ENCODE measurements at regions not wholly inside any gene's neighbourhood (a gene's known extent, or its start where the extent isn't known, plus 50 kb on each side); places are given as distances from the start of the nearest gene placed in this dataset.
"Not testable (repeated sequence)": the region's sequence is repeated elsewhere in the genome, so short reads cannot be mapped to it uniquely, and the experiment has no call there.

- no peaks in the 10 kb centered on the region for H3K36me3 Mint-ChIP-seq (ENCODE audit: insufficient read depth in 2 of 2)
- H3K4me1 Mint-ChIP-seq (ENCODE audit: low read depth) = peaks cover 24% of the 10 kb centered on the region
- ATAC-seq (replicated peaks in 1 of 2) (peak; percentile 30 to 37), DNase-seq (no peak)
- H3K27ac Mint-ChIP-seq = peak overlapping the region; percentile 36
- no peaks in the 10 kb centered on the region for H3K27me3 Mint-ChIP-seq (ENCODE audit: low read depth)
- no peaks in the 10 kb centered on the region for H3K9me3 Mint-ChIP-seq
- H3K4me3 Mint-ChIP-seq = peak overlapping the region in 1 of 2 donors; percentile 3
Measured at GRCh38 chr15:59814409-59814808, 125.3 kb upstream of the BNIP2 start.

DNA sequence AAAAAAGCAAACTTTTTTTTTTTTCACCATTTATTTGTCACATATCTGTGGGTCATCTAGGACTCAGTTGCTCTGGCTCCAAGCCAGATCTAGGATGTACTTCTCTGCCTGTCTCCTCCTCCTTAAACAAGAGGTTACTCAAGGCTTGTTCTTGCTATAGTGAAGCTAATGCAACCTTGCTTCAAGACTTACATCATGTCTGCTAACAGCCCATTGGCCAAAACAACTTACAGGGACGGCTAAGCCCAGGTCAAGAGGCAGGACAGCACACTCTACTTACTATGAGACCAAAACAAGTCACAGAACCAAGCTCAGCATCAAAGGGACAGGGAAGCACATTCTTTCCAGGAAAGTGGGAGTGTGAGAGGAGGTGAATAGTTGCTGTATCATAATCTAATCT is 123.8 kb upstream of the BNIP2 start:
- no peak overlapping the region for H3K4me3 Mint-ChIP-seq
- peaks cover 24% of the 10 kb centered on the region for H3K4me1 Mint-ChIP-seq (ENCODE audit: low read depth)
- no peak for ATAC-seq (replicated peaks in 1 of 2)
- H3K27ac Mint-ChIP-seq = no peak overlapping the region
- H3K9me3 Mint-ChIP-seq = peaks cover 0 to 2% of the 10 kb centered on the region in 2 donors
- no peaks in the 10 kb centered on the region for H3K36me3 Mint-ChIP-seq (ENCODE audit: insufficient read depth in 2 of 2)
- H3K27me3 Mint-ChIP-seq (ENCODE audit: low read depth) = no peaks in the 10 kb centered on the region
- no peak for DNase-seq

DNA sequence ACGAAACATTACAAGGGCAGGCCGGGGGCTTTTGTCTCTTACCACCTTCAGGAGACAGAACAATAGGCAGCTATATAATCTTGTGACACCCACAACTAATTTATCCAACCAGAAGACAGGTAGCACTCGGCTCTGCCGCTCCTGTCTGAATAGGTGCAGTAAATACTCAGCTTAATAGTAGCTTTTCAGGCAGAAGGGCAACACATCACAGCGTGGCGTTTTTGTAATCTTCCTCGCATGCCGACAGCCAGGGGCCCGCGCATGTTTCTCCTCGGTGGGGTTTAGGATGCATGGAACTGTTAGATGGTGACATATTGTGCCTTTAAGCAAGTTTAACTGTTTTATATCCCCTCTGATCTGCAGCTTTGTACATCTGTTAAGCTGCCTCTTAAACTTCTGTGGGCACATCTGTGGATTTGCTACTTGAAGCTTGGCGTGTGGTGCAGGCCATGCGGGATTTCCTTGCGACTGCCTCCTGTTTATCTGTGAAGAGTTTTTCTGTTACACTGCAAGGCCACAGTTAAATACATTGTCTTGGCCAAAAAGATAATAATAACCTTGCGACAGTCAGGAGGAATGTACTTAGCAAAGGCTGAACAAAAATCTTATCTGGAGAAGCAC is 123.2 kb upstream of the BNIP2 start:
- Mint-ChIP-seq H3K9me3 (peaks cover 1 to 2% of the 10 kb centered on the region in 2 donors), H3K36me3 (ENCODE audit: insufficient read depth in 2 of 2) (no peaks in the 10 kb centered on the region), H3K4me1 (ENCODE audit: low read depth) (peaks cover 24% of the 10 kb centered on the region), H3K27ac (peak overlapping the region; percentile 36), H3K27me3 (ENCODE audit: low read depth) (no peaks in the 10 kb centered on the region), H3K4me3 (no peak overlapping the region)
- ATAC-seq (replicated peaks in 1 of 2) (no peak), DNase-seq (no peak)

- peaks cover 53% of the 10 kb centered on the region for H3K4me1 Mint-ChIP-seq (ENCODE audit: low read depth)
- H3K36me3 Mint-ChIP-seq (ENCODE audit: insufficient read depth in 2 of 2) = peaks cover 5 to 11% of the 10 kb centered on the region in 2 donors
- peak overlapping the region; percentile 45 for H3K27ac Mint-ChIP-seq
- peak; percentile 65 to 68 for DNase-seq
- H3K27me3 Mint-ChIP-seq (ENCODE audit: low read depth); H3K9me3 Mint-ChIP-seq; ATAC-seq (replicated peaks in 1 of 2): not testable (repeated sequence)
- peak overlapping the region; percentile 71 to 86 for H3K4me3 Mint-ChIP-seq
Measured at GRCh38 chr15:59803293-59803966, 114.3 kb upstream of the BNIP2 start.

GRCh38 chr15:59801649-59802048 is 112.5 kb upstream of the BNIP2 start:
- peaks cover 65% of the 10 kb centered on the region for H3K4me1 Mint-ChIP-seq (ENCODE audit: low read depth)
- ATAC-seq (replicated peaks in 1 of 2) (no peak), DNase-seq (no peak)

GRCh38 chr15:59798605-59798917 is 109.4 kb upstream of the BNIP2 start:
- Mint-ChIP-seq H3K36me3 (ENCODE audit: insufficient read depth in 2 of 2) (peaks cover 0 to 3% of the 10 kb centered on the region in 2 donors), H3K27ac (peak overlapping the region; percentile 35), H3K9me3 (no peaks in the 10 kb centered on the region), H3K27me3 (ENCODE audit: low read depth) (no peaks in the 10 kb centered on the region), H3K4me3 (peak overlapping the region; percentile 56 to 61), H3K4me1 (ENCODE audit: low read depth) (peaks cover 72% of the 10 kb centered on the region)
- ATAC-seq (replicated peaks in 1 of 2) = peak; percentile 28 to 32
- no peak for DNase-seq

More at GRCh38 chr15:59801649-59802048, 112.5 kb upstream of the BNIP2 start:
- Mint-ChIP-seq H3K4me3 (no peak overlapping the region), H3K9me3 (peaks cover 5 to 8% of the 10 kb centered on the region in 2 donors), H3K27ac (no peak overlapping the region), H3K27me3 (ENCODE audit: low read depth) (no peaks in the 10 kb centered on the region), H3K36me3 (ENCODE audit: insufficient read depth in 2 of 2) (peaks cover 5 to 11% of the 10 kb centered on the region in 2 donors)

DNA sequence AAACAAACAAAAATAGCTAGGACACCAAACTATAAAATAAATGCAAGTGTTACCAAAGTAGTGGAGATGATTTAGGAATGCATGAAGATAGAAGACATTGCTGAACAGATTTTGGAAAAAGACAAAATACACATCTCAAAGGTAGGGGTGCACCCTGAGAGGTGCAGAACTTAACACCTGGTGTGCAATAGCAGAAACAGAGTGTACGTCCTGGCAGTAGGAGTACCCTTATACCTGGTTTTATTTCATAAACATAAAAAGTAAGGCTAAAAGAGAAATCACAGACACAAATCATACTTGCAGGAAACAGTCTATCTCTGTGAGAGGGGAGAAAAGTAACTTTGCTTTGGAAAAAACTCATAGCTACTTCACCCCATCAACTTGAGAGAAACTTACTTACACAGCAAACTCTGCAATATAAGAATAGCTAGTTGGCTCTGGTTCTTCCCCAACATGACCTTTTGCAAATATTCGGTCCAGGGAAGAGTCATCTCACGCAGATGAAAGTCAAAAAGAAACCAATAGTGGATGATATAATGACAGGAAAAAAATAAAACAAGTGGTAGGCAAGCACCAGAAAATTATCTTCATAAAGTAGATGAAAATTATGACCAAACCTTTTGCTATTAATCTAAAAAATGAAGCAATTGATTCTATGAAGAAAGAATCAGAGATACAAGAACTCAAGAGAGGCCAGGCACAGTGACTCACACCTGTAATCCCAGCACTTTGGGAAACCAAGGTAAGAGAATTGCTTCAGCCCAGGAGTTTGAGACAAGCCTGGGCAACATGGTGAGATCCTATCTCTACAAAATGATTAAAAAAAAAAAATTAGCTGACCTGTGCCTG is 108.9 kb upstream of the BNIP2 start:
- ATAC-seq (replicated peaks in 1 of 2) (peak; percentile 83 to 87), DNase-seq (peak in 1 of 2 donors; percentile 26)
- Mint-ChIP-seq H3K27ac (peak overlapping the region; percentile 43), H3K4me1 (ENCODE audit: low read depth) (peaks cover 72% of the 10 kb centered on the region), H3K4me3 (peak overlapping the region; percentile 56 to 61), H3K9me3 (no peaks in the 10 kb centered on the region), H3K36me3 (ENCODE audit: insufficient read depth in 2 of 2) (peaks cover 0 to 3% of the 10 kb centered on the region in 2 donors), H3K27me3 (ENCODE audit: low read depth) (no peaks in the 10 kb centered on the region)

DNA sequence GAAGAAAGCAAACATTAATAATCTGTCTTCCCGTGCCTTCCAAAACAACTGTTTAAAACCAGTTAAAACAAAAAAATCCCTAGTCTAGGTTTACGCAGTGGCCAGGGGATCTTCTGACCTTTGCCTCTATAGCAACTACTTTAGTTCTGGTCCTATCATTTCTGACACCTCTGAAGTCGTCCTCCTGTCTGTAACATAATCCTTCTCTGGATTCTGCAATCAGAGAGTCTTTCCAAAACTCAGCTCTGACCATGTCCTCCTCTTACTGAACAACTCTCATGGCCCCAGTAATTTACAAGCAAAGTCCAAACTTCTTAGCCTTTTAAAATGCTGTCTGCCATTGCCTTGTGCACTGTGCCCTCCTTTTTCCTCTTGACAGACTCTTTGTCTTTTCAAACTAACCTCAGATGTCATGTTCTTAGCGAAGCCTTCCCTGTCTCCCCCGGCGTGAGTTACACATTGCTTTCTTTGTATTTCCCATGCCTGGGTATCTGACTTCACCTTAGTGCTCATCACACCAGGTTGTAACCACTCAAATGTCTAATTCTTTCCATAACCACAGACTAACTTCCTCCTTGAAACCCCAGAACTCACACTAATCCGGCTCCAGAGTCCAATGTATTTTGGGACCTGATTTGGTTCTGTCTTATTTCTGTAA is 105.2 kb upstream of the BNIP2 start:
- ATAC-seq (replicated peaks in 1 of 2) (peak; percentile 66 to 69), DNase-seq (no peak)
- peak overlapping the region; percentile 12 to 42 for H3K4me3 Mint-ChIP-seq
- H3K9me3 Mint-ChIP-seq = no peaks in the 10 kb centered on the region
- peaks cover 58% of the 10 kb centered on the region for H3K4me1 Mint-ChIP-seq (ENCODE audit: low read depth)
- H3K27ac Mint-ChIP-seq = no peak overlapping the region
- peaks cover 0 to 3% of the 10 kb centered on the region in 2 donors for H3K36me3 Mint-ChIP-seq (ENCODE audit: insufficient read depth in 2 of 2)
- no peaks in the 10 kb centered on the region for H3K27me3 Mint-ChIP-seq (ENCODE audit: low read depth)

DNA sequence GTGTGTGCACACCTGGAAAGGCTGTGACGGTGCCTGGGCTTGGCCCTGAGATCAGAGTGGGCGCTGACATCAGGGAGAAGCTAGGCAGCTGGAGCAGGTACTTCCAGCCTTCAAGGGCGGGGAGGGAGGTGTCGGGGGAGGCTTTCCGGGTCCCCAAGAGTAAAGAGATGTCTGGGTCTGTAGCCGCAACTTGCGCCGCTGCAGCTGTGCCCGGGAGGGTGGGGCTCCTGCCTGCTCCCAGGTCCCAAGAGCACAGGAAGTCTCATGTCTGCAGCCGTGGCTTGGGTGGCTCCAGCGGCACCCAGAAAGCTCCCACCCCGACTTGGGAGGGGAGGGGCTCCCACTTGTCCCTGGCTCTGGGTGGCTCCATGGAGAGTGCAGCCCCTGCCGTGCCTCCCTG is 103.2 kb upstream of the BNIP2 start:
- H3K9me3 Mint-ChIP-seq = no peaks in the 10 kb centered on the region
- DNase-seq = no peak
- H3K36me3 Mint-ChIP-seq (ENCODE audit: insufficient read depth in 2 of 2) = no peaks in the 10 kb centered on the region
- no peaks in the 10 kb centered on the region for H3K27me3 Mint-ChIP-seq (ENCODE audit: low read depth)
- peaks cover 47% of the 10 kb centered on the region for H3K4me1 Mint-ChIP-seq (ENCODE audit: low read depth)
- ATAC-seq (replicated peaks in 1 of 2) = peak; percentile 17 to 20
- H3K27ac Mint-ChIP-seq = no peak overlapping the region
- H3K4me3 Mint-ChIP-seq = peak overlapping the region; percentile 39 to 56

- Mint-ChIP-seq H3K9me3 (no peaks in the 10 kb centered on the region), H3K27ac (no peak overlapping the region), H3K36me3 (ENCODE audit: insufficient read depth in 2 of 2) (no peaks in the 10 kb centered on the region), H3K4me3 (no peak overlapping the region), H3K4me1 (ENCODE audit: low read depth) (peaks cover 46% of the 10 kb centered on the region), H3K27me3 (ENCODE audit: low read depth) (no peaks in the 10 kb centered on the region)
- ATAC-seq (replicated peaks in 1 of 2) (peak; percentile 13 to 18), DNase-seq (no peak)
Measured at GRCh38 chr15:59791755-59792154, 102.6 kb upstream of the BNIP2 start.

DNA sequence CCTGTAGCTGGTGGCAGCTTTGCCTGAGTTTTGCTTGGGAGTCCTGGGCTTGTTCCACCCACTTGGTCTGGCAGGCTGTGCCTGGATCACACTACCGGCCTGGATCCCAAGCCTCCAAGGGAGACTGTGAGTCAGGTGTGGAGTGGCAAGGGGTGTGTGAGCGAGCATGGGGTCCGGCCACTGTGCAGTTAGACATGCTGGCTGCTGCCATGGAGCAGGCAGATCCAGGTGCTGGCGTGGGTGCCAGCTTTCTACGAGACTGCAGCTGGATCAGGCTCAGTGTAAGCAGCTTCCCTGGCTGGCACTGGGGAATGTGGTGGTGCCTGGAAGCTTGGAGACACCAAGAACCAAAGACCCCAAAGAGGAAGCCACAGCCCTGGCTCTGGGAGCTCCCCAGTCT is 102.0 kb upstream of the BNIP2 start:
- H3K9me3 Mint-ChIP-seq = no peaks in the 10 kb centered on the region
- no peak for ATAC-seq (replicated peaks in 1 of 2)
- no peaks in the 10 kb centered on the region for H3K36me3 Mint-ChIP-seq (ENCODE audit: insufficient read depth in 2 of 2)
- no peaks in the 10 kb centered on the region for H3K27me3 Mint-ChIP-seq (ENCODE audit: low read depth)
- no peak for DNase-seq
- peaks cover 46% of the 10 kb centered on the region for H3K4me1 Mint-ChIP-seq (ENCODE audit: low read depth)
- no peak overlapping the region for H3K4me3 Mint-ChIP-seq
- H3K27ac Mint-ChIP-seq = no peak overlapping the region

DNA sequence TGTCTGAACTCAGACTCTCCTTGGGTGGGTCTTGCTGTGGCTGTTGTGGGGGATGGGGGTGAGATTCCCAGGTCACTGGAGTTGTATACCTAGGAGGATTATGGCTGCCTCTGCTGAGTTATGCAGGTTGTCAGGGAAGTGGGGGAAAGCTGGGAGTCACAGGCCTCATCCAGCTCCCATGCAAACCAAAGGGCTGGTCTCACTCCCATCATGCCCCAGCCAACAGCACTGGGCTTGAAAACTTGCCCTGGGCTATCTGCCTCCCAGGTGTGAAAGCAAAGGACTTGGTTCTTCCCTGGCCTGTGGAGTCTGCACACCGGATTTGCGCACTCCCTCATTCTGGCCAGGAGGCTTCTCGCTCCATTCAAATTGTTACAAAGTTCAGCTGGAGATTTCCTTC is 97.3 kb upstream of the BNIP2 start:
- not testable (repeated sequence) for DNase-seq; H3K4me1 Mint-ChIP-seq (ENCODE audit: low read depth); H3K4me3 Mint-ChIP-seq; H3K36me3 Mint-ChIP-seq (ENCODE audit: insufficient read depth in 2 of 2); H3K9me3 Mint-ChIP-seq; H3K27me3 Mint-ChIP-seq (ENCODE audit: low read depth); ATAC-seq (replicated peaks in 1 of 2); H3K27ac Mint-ChIP-seq

GRCh38 chr15:59785981-59786380 is 96.9 kb upstream of the BNIP2 start:
- H3K36me3 Mint-ChIP-seq (ENCODE audit: insufficient read depth in 2 of 2); DNase-seq; H3K4me3 Mint-ChIP-seq; H3K9me3 Mint-ChIP-seq; H3K4me1 Mint-ChIP-seq (ENCODE audit: low read depth); H3K27me3 Mint-ChIP-seq (ENCODE audit: low read depth); ATAC-seq (replicated peaks in 1 of 2): not testable (repeated sequence)
- peak overlapping the region; percentile 22 for H3K27ac Mint-ChIP-seq
